Psoas muscle (tissue), 7 donors: ENCODE measurements at regions not wholly inside any gene's neighbourhood (a gene's known extent, or its start where the extent isn't known, plus 50 kb on each side); places are given as distances from the start of the nearest gene placed in this dataset.

ENCODE experiments used
- ATAC-seq, 4 donors: fragments of 200-7000 bp; cut with Tn5 transposase; one replicate each; pipeline ENCODE4 v1.9.1; 2020; ENCODE audit warnings: moderate library complexity in 3 of 4, mild to moderate bottlenecking in 2 of 4
- DNase-seq, 2 donors: peaks; one replicate each; pipeline ENCODE4 v3.0.0-alpha.2; 2020
- H3K27ac ChIP-seq: fragments of 200-600 bp; one replicate; pipeline ENCODE4 v1.8.0; 2022
- H3K27me3 ChIP-seq, 3 donors: fragments of 200-600 bp in 1 of 3; one replicate each; pipeline versions ENCODE4 v1.6.1 to v1.8.0; 2013 to 2022; ENCODE audit warnings: low read length in 2 of 3, mild to moderate bottlenecking in 2 of 3, moderate library complexity in 1 of 3; ENCODE audit not compliant: insufficient read depth in 3 of 3
- H3K36me3 ChIP-seq, 2 donors: fragments of 200-600 bp in 1 of 2; one replicate each; pipeline versions ENCODE4 v1.6.1 to v1.8.0; 2013 to 2022; ENCODE audit warnings: low read depth in 1 of 2, mild to moderate bottlenecking in 1 of 2, moderate library complexity in 1 of 2; ENCODE audit not compliant: insufficient read depth in 1 of 2
- H3K4me1 ChIP-seq: fragments of 200-600 bp; one replicate; pipeline ENCODE4 v1.8.0; 2022
- H3K4me3 ChIP-seq: fragments of 200-600 bp; one replicate; pipeline ENCODE4 v1.8.0; 2022; ENCODE audit warnings: mild to moderate bottlenecking
- H3K9me3 ChIP-seq: fragments of 200-600 bp; one replicate; pipeline ENCODE4 v1.8.0; 2022
- CTCF ChIP-seq: fragments of 200-600 bp; IDR thresholded peaks from one replicate; pipeline ENCODE4 v1.8.0; 2022; ENCODE audit warnings: antibody characterized with exemption
- WGBS, 3 donors: extraction: QIAGEN DNeasy Blood & Tissue Kit; methylation state at CpG; one replicate each; pipeline versions ENCODE4 v1.1.6 to v1.1.7; 2013; 5-methylcytosine and 5-hydroxymethylcytosine counted together
- intact Hi-C, 2 donors: fragments of 100-400 bp; cut with DNase I; formaldehyde crosslinking; loops; one replicate each; pipeline versions ENCODE4 v1.11.0 to v1.14.2; 2022
- donor health status: healthy with polysubstance abuse.
- donor health status: DM: no; HTN: no; CAD: no; lungs with moderate emphysema.
- donor health status: Bipolar disorder and iron deficiency.
- donor health status: healthy.
- donor health status: DM: yes; HTN: yes; CAD: no.
- donor health status: DM: no; HTN: no; CAD: no.
- donor health status: DM: yes; HTN: yes; CAD: no.

GRCh38 chr5:145246961-145247744, 588.0 kb downstream of the PRELID2 start:
- no peak for DNase-seq
- no peak for TF ChIP-seq CTCF
- no peaks in the 10 kb centered on the region for H3K27me3 ChIP-seq
- intact Hi-C loops = no loop called here
- H3K27ac ChIP-seq = no peak overlapping the region
- 72 to 80% (median 78%) methylated on average over 4 of the region's 4 CpGs for WGBS, 3 donors
- H3K9me3 ChIP-seq = no peaks in the 10 kb centered on the region
- no peaks in the 10 kb centered on the region for H3K36me3 ChIP-seq
- H3K4me3 ChIP-seq = no peak overlapping the region
- no peak for ATAC-seq
- no peaks in the 10 kb centered on the region for H3K4me1 ChIP-seq

GRCh38 chr5:145246379-145246778, 588.8 kb downstream of the PRELID2 start:
- Histone ChIP-seq H3K36me3 (no peaks in the 10 kb centered on the region), H3K4me3 (no peak overlapping the region), H3K4me1 (no peaks in the 10 kb centered on the region), H3K27ac (no peak overlapping the region), H3K27me3 (no peaks in the 10 kb centered on the region), H3K9me3 (no peaks in the 10 kb centered on the region)
- ATAC-seq (no peak), DNase-seq (no peak)
- TF ChIP-seq CTCF = no peak
- WGBS, 3 donors = 71 to 90% (median 89%) methylated on average over 2 of the region's 2 CpGs
- intact Hi-C loops = no loop called here

- Histone ChIP-seq H3K4me1 (no peaks in the 10 kb centered on the region), H3K9me3 (no peaks in the 10 kb centered on the region), H3K36me3 (no peaks in the 10 kb centered on the region), H3K27ac (no peak overlapping the region), H3K27me3 (no peaks in the 10 kb centered on the region), H3K4me3 (no peak overlapping the region)
- 19 to 23% (median 19%) methylated on average over 5 of the region's 5 CpGs for whole genome bisulfite sequencing, 3 donors
- no peak for ATAC-seq
- no peak for DNase-seq
- TF ChIP-seq CTCF = no peak
- intact Hi-C loops = no loop called here
These were observed 589.8 kb downstream of the PRELID2 start for GRCh38 chr5:145245354-145245753.

- 38 to 40% (median 40%) methylated on average over 2 of the region's 2 CpGs for WGBS, 3 donors
- intact Hi-C loops = no loop called here
- no peaks in the 10 kb centered on the region for H3K36me3 ChIP-seq
- H3K4me1 ChIP-seq = no peaks in the 10 kb centered on the region
- H3K27me3 ChIP-seq = no peaks in the 10 kb centered on the region
- H3K9me3 ChIP-seq = no peaks in the 10 kb centered on the region
- H3K4me3 ChIP-seq = no peak overlapping the region
- DNase-seq (no peak), ATAC-seq (no peak)
- no peak overlapping the region for H3K27ac ChIP-seq
- TF ChIP-seq CTCF = no peak
These were observed 590.4 kb downstream of the PRELID2 start for GRCh38 chr5:145244788-145245187.

GRCh38 chr5:145244251-145244650, 590.9 kb downstream of the PRELID2 start:
- no peak for DNase-seq
- H3K27me3 ChIP-seq = no peaks in the 10 kb centered on the region
- H3K4me3 ChIP-seq = no peak overlapping the region
- ATAC-seq = no peak
- 67 to 76% (median 68%) methylated on average over 4 of the region's 4 CpGs for WGBS, 3 donors
- intact Hi-C loops = no loop called here
- no peaks in the 10 kb centered on the region for H3K36me3 ChIP-seq
- no peaks in the 10 kb centered on the region for H3K9me3 ChIP-seq
- H3K4me1 ChIP-seq = no peaks in the 10 kb centered on the region
- H3K27ac ChIP-seq = no peak overlapping the region
- no peak for TF ChIP-seq CTCF
